H1 (cell line): ENCODE measurements at regions not wholly inside any gene's neighbourhood (a gene's known extent, or its start where the extent isn't known, plus 50 kb on each side); places are given as distances from the start of the nearest gene placed in this dataset.

Source experiments
- CTCF ChIA-PET: fragments of 300-600 bp; sonication (Branson Sonifier 250); formaldehyde crosslinking; loops from one replicate; lab custom pipeline; 2021; ENCODE audit not compliant: partially characterized antibody; lab: Charles Lee
- POLR2A ChIA-PET: fragments of 300-600 bp; sonication (Branson Sonifier 250); formaldehyde crosslinking; loops from one replicate; lab custom pipeline; 2021; ENCODE audit warnings: inconsistent platforms; ENCODE audit not compliant: partially characterized antibody; lab: Charles Lee
- DNase-seq, 2 experiments: peaks; one replicate each; pipeline versions ENCODE4 v3.0.0 to v3.0.0-alpha.2; 2010 to 2022; ENCODE audit warnings: low spot score in 2 of 2, low read depth in 1 of 2, mixed read lengths in 1 of 2
- FAIRE-seq: peaks from 2 replicates; lab custom pipeline; 2011; peaks lifted over from hg19 to GRCh38; lab: Jason Lieb, UNC
- H2AFZ ChIP-seq: 2 replicates; pipeline ENCODE4 v1.8.1; 2012; ENCODE audit warnings: low read length, inconsistent platforms
- H2AK5ac ChIP-seq: 2 replicates; pipeline ENCODE4 v1.6.1; 2013; ENCODE audit warnings: low read depth, low read length
- H2BK120ac ChIP-seq: replicated peaks from 2 replicates; pipeline ENCODE3; 2013; ENCODE audit warnings: low read depth, low read length, inconsistent platforms
- H2BK12ac ChIP-seq: 2 replicates; pipeline ENCODE4 v1.6.1; 2013; ENCODE audit warnings: low read depth, low read length
- H2BK15ac ChIP-seq: 2 replicates; pipeline ENCODE4 v1.6.1; 2013; ENCODE audit warnings: low read length
- H2BK20ac ChIP-seq: 2 replicates; pipeline ENCODE4 v1.6.1; 2013; ENCODE audit warnings: low read length
- H2BK5ac ChIP-seq: 2 replicates; pipeline ENCODE4 v1.6.1; 2013; ENCODE audit warnings: low read depth, low read length
- H3K14ac ChIP-seq: 2 replicates; pipeline ENCODE4 v1.6.1; 2013; ENCODE audit warnings: inconsistent platforms; ENCODE audit not compliant: insufficient read length
- H3K18ac ChIP-seq: 2 replicates; pipeline ENCODE4 v1.6.1; 2013; ENCODE audit warnings: low read length; ENCODE audit errors: extremely low read depth
- H3K23ac ChIP-seq: 2 replicates; pipeline ENCODE4 v1.6.1; 2013; ENCODE audit warnings: inconsistent platforms; ENCODE audit not compliant: insufficient read length
- H3K23me2 ChIP-seq: 2 replicates; pipeline ENCODE4 v1.6.1; 2013; ENCODE audit warnings: low read depth, low read length
- H3K27ac ChIP-seq: 2 replicates; pipeline ENCODE4 v1.6.1; 2011; ENCODE audit warnings: low read depth, low read length, inconsistent platforms
- H3K27me3 ChIP-seq, 4 experiments: replicated peaks in 1 of 4; 1 replicate in 1 of 4; 2 replicates in 3 of 4; pipeline versions ENCODE4 v1.6.1 to v1.8.1; 2011 to 2013; ENCODE audit warnings: low read length in 3 of 4, mild to moderate bottlenecking in 3 of 4, inconsistent platforms in 2 of 4, mixed read lengths in 2 of 4, moderate library complexity in 1 of 4; ENCODE audit not compliant: control insufficient read depth in 3 of 4, insufficient read depth in 3 of 4; ENCODE audit errors: extremely low read depth in 1 of 4
- H3K36me3 ChIP-seq, 4 experiments: 2 replicates each; pipeline versions ENCODE4 v1.6.1 to v1.8.1; 2011 to 2013; ENCODE audit warnings: mild to moderate bottlenecking in 4 of 4, low read length in 3 of 4, moderate library complexity in 2 of 4, control low read depth in 1 of 4, inconsistent platforms in 1 of 4; ENCODE audit not compliant: insufficient read depth in 4 of 4, control insufficient read depth in 2 of 4
- H3K4ac ChIP-seq: replicated peaks from 2 replicates; pipeline ENCODE3; 2013; ENCODE audit warnings: low read length, low read depth, mixed read lengths, inconsistent platforms; ENCODE audit not compliant: insufficient read length
- H3K4me1 ChIP-seq, 4 experiments: replicated peaks in 1 of 4; 1 replicate in 1 of 4; 2 replicates in 3 of 4; pipeline versions ENCODE4 v1.6.1 to v1.8.1; 2011 to 2013; ENCODE audit warnings: low read length in 3 of 4, inconsistent platforms in 2 of 4, mixed read lengths in 1 of 4; ENCODE audit not compliant: insufficient read depth in 4 of 4, control insufficient read depth in 3 of 4
- H3K4me2 ChIP-seq, 2 experiments: 2 replicates each; pipeline versions ENCODE4 v1.6.1 to v1.8.1; 2011 to 2013; ENCODE audit warnings: low read depth in 2 of 2, low read length in 2 of 2, control low read depth in 1 of 2, inconsistent platforms in 1 of 2, mild to moderate bottlenecking in 1 of 2; ENCODE audit not compliant: insufficient read depth in 1 of 2
- H3K4me3 ChIP-seq, 4 experiments: fragments of 200-600, 300-600 bp in 1 of 4; sonication (generic), shearing (Covaris generic), sonication (Bioruptor Twin) in 1 of 4; 2 replicates each; pipeline versions ENCODE4 v1.5.1 to v1.8.1; 2011 to 2016; ENCODE audit warnings: low read length in 4 of 4, low read depth in 3 of 4, control low read depth in 2 of 4, inconsistent platforms in 2 of 4, mild to moderate bottlenecking in 2 of 4, mixed read lengths in 1 of 4, moderate library complexity in 1 of 4; ENCODE audit not compliant: insufficient read depth in 2 of 4; ENCODE audit errors: extremely low read depth in 1 of 4
- H3K56ac ChIP-seq: replicated peaks from 2 replicates; pipeline ENCODE3; 2013; ENCODE audit warnings: low read depth, mild to moderate bottlenecking, mixed read lengths, low read length, inconsistent platforms; ENCODE audit not compliant: insufficient read length
- H3K79me1 ChIP-seq: 2 replicates; pipeline ENCODE4 v1.6.1; 2013; ENCODE audit warnings: low read depth, low read length, control low read depth
- H3K79me2 ChIP-seq, 2 experiments: 2 replicates each; pipeline versions ENCODE4 v1.6.1 to v1.8.1; 2012 to 2013; ENCODE audit warnings: low read length in 2 of 2, mild to moderate bottlenecking in 2 of 2, inconsistent platforms in 1 of 2; ENCODE audit not compliant: insufficient read depth in 2 of 2, control insufficient read depth in 1 of 2
- H3K9ac ChIP-seq, 4 experiments: replicated peaks in 1 of 4; 1 replicate in 1 of 4; 2 replicates in 3 of 4; pipeline versions ENCODE4 v1.6.1 to v1.8.1; 2011 to 2013; ENCODE audit warnings: low read depth in 3 of 4, low read length in 3 of 4, control low read depth in 2 of 4, mild to moderate bottlenecking in 2 of 4, moderate library complexity in 2 of 4, inconsistent platforms in 1 of 4; ENCODE audit errors: extremely low read depth in 1 of 4
- H3K9me3 ChIP-seq, 2 experiments: 2 replicates each; pipeline versions ENCODE4 v1.6.1 to v1.8.1; 2012 to 2013; ENCODE audit warnings: mild to moderate bottlenecking in 2 of 2, moderate library complexity in 2 of 2, control low read depth in 1 of 2, inconsistent platforms in 1 of 2, low read depth in 1 of 2, low read length in 1 of 2, mixed read lengths in 1 of 2; ENCODE audit not compliant: insufficient read depth in 2 of 2
- H4K20me1 ChIP-seq, 2 experiments: replicated peaks in 1 of 2; 2 replicates each; pipeline versions ENCODE3 to v1.8.1; 2011 to 2013; ENCODE audit warnings: inconsistent platforms in 2 of 2, low read length in 2 of 2, mild to moderate bottlenecking in 1 of 2; ENCODE audit not compliant: insufficient read depth in 2 of 2, control insufficient read depth in 1 of 2
- H4K5ac ChIP-seq: 2 replicates; pipeline ENCODE4 v1.6.1; 2013; ENCODE audit warnings: low read length, low read depth, mixed read lengths, inconsistent platforms; ENCODE audit not compliant: insufficient read length
- H4K8ac ChIP-seq: 2 replicates; pipeline ENCODE4 v1.8.0; 2013; ENCODE audit warnings: mild to moderate bottlenecking, moderate library complexity, low read length, inconsistent platforms; ENCODE audit not compliant: insufficient read depth; ENCODE audit errors: extremely low read depth
- H4K91ac ChIP-seq: replicated peaks from 2 replicates; pipeline ENCODE3; 2013; ENCODE audit warnings: low read length, mixed read lengths, inconsistent platforms; ENCODE audit not compliant: insufficient read length
- KDM4A ChIP-seq: IDR thresholded peaks from one replicate; pipeline ENCODE4 v1.7.1; 2012; ENCODE audit warnings: low read depth, mild to moderate bottlenecking, moderate library complexity, low read length, inconsistent platforms; ENCODE audit not compliant: severe bottlenecking
- RNF2 ChIP-seq: fragments of 200-900, 300-1000 bp; sonication (generic); IDR thresholded peaks from 2 replicates; pipeline ENCODE4 v1.7.1; 2016; ENCODE audit warnings: borderline replicate concordance, low read depth, mild to moderate bottlenecking, antibody characterized with exemption, low read length; ENCODE audit not compliant: poor library complexity, severe bottlenecking; ENCODE audit errors: missing control alignments
- WGBS, 2 experiments: shearing (Covaris generic) in 1 of 2; methylation state at CpG; one replicate each; pipeline versions ENCODE4 v1.1.6 to v1.1.7; 2013 to 2015; ENCODE audit warnings: low lambda C conversion rate in 2 of 2, mixed read lengths in 2 of 2, inconsistent platforms in 1 of 2, low coverage in 1 of 2, missing lambda C conversion rate in 1 of 2; ENCODE audit not compliant: insufficient replicate concordance in 2 of 2, insufficient coverage in 1 of 2, insufficient read length in 1 of 2; ENCODE audit errors: extremely low coverage in 1 of 2, missing lambda C conversion rate in 1 of 2; 5-methylcytosine and 5-hydroxymethylcytosine counted together

- H2AK5ac ChIP-seq: no peak overlapping the region
- H2BK120ac ChIP-seq: no peak overlapping the region
- DNase-seq (no peak), FAIRE-seq (no peak)
- no peak overlapping the region for H2BK12ac ChIP-seq
- no peak overlapping the region for H3K23ac ChIP-seq
- no peaks in the 10 kb centered on the region for H3K4me1 ChIP-seq
- no peaks in the 10 kb centered on the region for H3K27me3 ChIP-seq
- H2BK5ac ChIP-seq: no peak overlapping the region
- H3K9ac ChIP-seq: no peak overlapping the region
- H3K36me3 ChIP-seq: no peaks in the 10 kb centered on the region
- H3K23me2 ChIP-seq: no peaks in the 10 kb centered on the region
- H3K4me2 ChIP-seq: no peak overlapping the region
- no peaks in the 10 kb centered on the region for H4K20me1 ChIP-seq
- H3K4me3 ChIP-seq: no peak overlapping the region
- no peak overlapping the region for H4K5ac ChIP-seq
- no peaks in the 10 kb centered on the region for H3K79me2 ChIP-seq
- no peaks in the 10 kb centered on the region for H3K79me1 ChIP-seq
- no peak overlapping the region for H3K56ac ChIP-seq
- no peak overlapping the region for H3K18ac ChIP-seq
- H2BK15ac ChIP-seq: no peak overlapping the region
- H3K4ac ChIP-seq: no peak overlapping the region
- H2BK20ac ChIP-seq: no peak overlapping the region
- POLR2A ChIA-PET: no interaction called here
- TF ChIP-seq RNF2: no peak
- TF ChIP-seq KDM4A: no peak
- H3K14ac ChIP-seq: no peak overlapping the region
- H4K91ac ChIP-seq: no peak overlapping the region
- WGBS, 2 experiments: 87% methylated on average over 2 of the region's 2 CpGs; no CpG with 5 or more reads in 1 of the 2 experiments
- no peak overlapping the region for H3K27ac ChIP-seq
- peaks cover 0 to 2% of the 10 kb centered on the region in 2 experiments; a peak in 1 of 4 replicates for H3K9me3 ChIP-seq
- CTCF ChIA-PET: no interaction called here
- H4K8ac ChIP-seq: no peak overlapping the region
- no peak overlapping the region for H2AFZ ChIP-seq
Observed at GRCh38 chr11:129576652-129577051, 201.0 kb downstream of the BARX2 start.
